ENCODE measurements at regions not wholly inside any gene's neighbourhood (a gene's known extent, or its start where the extent isn't known, plus 50 kb on each side); places are given as distances from the start of the nearest gene placed in this dataset.
A peak's percentile ranks its signal among the peaks of the same experiment; 100 is the strongest.

DNA sequence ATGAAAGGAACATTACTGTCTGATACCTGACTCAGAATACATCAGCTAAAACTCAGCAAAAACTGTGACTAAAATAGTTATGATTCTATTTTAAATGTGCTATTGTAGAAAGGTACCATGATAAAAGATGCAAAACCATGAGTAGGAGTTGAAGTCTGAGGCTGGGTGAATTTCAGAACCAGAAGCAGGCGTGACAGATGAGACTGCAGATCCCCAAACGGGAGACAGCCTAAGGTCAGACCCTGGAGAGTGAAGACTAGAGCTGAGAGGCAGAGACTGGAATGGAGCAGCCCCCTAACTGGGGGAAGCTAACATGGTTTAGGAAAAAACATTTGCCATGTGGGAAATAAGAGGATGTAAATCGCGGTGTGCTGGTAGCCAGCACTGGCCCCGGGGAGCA is 275.8 kb downstream of the POM121L12 start:
- intact Hi-C loops (cut with DNase I; ENCODE audit: low total_unique reads), result no loop called here
- TF ChIP-seq CTCF (IDR thresholded peaks at IDR 0.05) (no peak), POLR2AphosphoS5 (IDR thresholded peaks at IDR 0.05) (no peak), POLR2A (IDR thresholded peaks at IDR 0.05) (no peak)
- H3K27ac ChIP-seq, result no peak overlapping the region
- H3K4me3 ChIP-seq, result no peak overlapping the region
- no peaks in the 10 kb centered on the region for H3K9me3 ChIP-seq
- no peak for DNase-seq (ENCODE audit: low spot score in 2 of 2)
- no peaks in the 10 kb centered on the region for H3K36me3 ChIP-seq
- no peaks in the 10 kb centered on the region for H3K27me3 ChIP-seq
- peaks cover 0 to 2% of the 10 kb centered on the region in 2 donors for H3K4me1 ChIP-seq

DNA sequence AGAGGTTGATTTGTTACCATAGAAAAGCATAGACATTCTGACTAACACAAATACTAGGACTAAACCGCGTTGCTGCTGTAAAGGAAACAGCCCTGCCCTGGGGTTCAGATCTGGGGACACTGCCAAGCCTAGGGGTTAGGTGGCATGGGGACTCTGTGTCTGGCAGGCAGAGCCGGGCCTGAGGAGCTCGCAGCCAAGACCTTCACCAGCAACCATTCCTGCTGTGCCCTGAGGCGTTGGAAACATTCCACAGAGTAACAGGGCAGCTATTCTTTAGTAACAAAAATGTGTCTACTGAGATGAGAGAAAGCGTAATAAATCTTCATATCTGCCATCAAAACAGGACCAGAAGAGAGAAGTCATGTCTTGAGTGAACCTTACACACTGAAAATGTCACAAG is 280.5 kb downstream of the POM121L12 start:
- Histone ChIP-seq H3K9me3 (no peaks in the 10 kb centered on the region), H3K27ac (no peak overlapping the region), H3K27me3 (no peaks in the 10 kb centered on the region), H3K36me3 (no peaks in the 10 kb centered on the region), H3K4me1 (peaks cover 0 to 6% of the 10 kb centered on the region in 2 donors), H3K4me3 (no peak overlapping the region)
- no peak for TF ChIP-seq CTCF (IDR thresholded peaks at IDR 0.05)
- TF ChIP-seq POLR2A (IDR thresholded peaks at IDR 0.05), result no peak
- DNase-seq (ENCODE audit: low spot score in 2 of 2), result peak; percentile 68 to 72
- intact Hi-C loops (cut with DNase I; ENCODE audit: low total_unique reads), result no loop called here

DNA sequence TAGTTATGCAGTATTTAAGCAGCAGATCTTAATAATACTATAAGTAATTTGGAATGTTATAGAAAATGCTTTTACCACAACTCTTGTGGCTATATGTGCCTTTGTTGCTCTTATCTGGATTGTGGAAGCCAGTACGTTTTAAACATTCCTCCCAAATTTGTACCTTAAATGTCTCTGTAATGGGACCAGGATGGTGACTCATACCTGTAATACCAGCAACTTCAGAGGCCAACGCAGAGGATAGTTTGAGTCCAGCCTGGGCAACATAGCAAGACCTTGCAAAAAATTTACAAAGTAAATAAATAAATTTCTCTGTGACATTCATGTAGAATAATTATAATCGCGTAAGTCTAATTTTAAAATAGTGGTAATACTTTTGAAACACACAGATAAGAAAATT is 283.1 kb downstream of the POM121L12 start:
- H3K4me1 ChIP-seq, result peaks cover 0 to 6% of the 10 kb centered on the region in 2 donors
- TF ChIP-seq POLR2A (IDR thresholded peaks at IDR 0.05) (no peak), POLR2AphosphoS5 (IDR thresholded peaks at IDR 0.05) (no peak), CTCF (IDR thresholded peaks at IDR 0.05) (no peak)
- no peaks in the 10 kb centered on the region for H3K9me3 ChIP-seq
- no peak overlapping the region for H3K27ac ChIP-seq
- no peaks in the 10 kb centered on the region for H3K36me3 ChIP-seq
- no peak for DNase-seq (ENCODE audit: low spot score in 2 of 2)
- H3K27me3 ChIP-seq, result no peaks in the 10 kb centered on the region
- no peak overlapping the region for H3K4me3 ChIP-seq
- intact Hi-C loops (cut with DNase I; ENCODE audit: low total_unique reads), result no loop called here

DNA sequence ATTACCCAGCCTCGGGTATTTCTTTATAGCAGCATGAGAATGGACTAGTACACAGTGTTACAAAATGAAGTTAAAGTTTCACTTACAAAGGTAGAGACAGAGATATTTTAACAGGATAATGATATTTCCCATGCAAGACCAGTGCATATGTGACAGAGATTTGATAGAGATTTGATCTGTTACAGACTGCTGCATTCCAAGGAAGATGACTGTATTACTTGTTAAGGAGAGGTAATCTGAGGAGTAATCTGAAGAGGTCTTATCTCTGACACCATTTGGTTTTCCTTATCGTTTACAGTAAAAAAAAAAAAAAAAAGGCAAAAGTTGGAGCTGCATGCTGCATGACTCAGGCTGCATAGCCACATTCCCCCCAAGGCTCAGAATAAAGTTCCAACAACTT is 289.6 kb downstream of the POM121L12 start:
- Histone ChIP-seq H3K27me3 (no peaks in the 10 kb centered on the region), H3K4me1 (no peaks in the 10 kb centered on the region), H3K27ac (no peak overlapping the region), H3K9me3 (no peaks in the 10 kb centered on the region), H3K4me3 (no peak overlapping the region), H3K36me3 (no peaks in the 10 kb centered on the region)
- intact Hi-C loops (cut with DNase I; ENCODE audit: low total_unique reads), result no loop called here
- TF ChIP-seq CTCF (IDR thresholded peaks at IDR 0.05) (no peak), POLR2A (IDR thresholded peaks at IDR 0.05) (no peak), POLR2AphosphoS5 (IDR thresholded peaks at IDR 0.05) (no peak)
- DNase-seq (ENCODE audit: low spot score in 2 of 2), result no peak

DNA sequence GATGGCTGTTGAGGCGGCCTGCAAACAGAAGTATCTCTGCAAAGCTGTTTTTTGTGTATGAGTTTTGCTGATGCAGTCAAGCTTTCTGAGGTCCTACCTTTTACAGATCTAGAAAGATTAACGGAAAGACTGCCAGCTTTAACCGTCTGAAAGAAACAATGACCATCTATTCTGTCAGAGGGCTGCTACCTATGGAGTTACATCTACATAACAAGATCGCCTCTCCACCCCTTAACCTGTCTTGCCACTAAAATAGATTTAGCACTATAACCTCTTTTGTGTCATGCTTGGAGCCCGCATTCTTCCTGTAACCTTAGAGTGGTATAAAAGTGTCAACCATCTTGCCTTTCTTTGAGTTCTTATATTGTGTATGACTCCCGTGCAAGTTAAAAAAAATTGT is 291.2 kb downstream of the POM121L12 start:
- TF ChIP-seq POLR2AphosphoS5 (IDR thresholded peaks at IDR 0.05), result no peak
- no peak for TF ChIP-seq CTCF (IDR thresholded peaks at IDR 0.05)
- no peak for TF ChIP-seq POLR2A (IDR thresholded peaks at IDR 0.05)
- H3K4me3 ChIP-seq, result no peak overlapping the region
- no peak for DNase-seq (ENCODE audit: low spot score in 2 of 2)
- no peaks in the 10 kb centered on the region for H3K9me3 ChIP-seq
- H3K27me3 ChIP-seq, result no peaks in the 10 kb centered on the region
- no peak overlapping the region for H3K27ac ChIP-seq
- H3K4me1 ChIP-seq, result no peaks in the 10 kb centered on the region
- intact Hi-C loops (cut with DNase I; ENCODE audit: low total_unique reads), result no loop called here
- no peaks in the 10 kb centered on the region for H3K36me3 ChIP-seq

All from breast epithelium (tissue), 4 donors.